Activated CD8-positive, alpha-beta memory T cell treated with anti-CD3 and anti-CD28 coated beads, Interleukin-2, amount 50 U/mL, for 24 hours (primary cell): ENCODE measurements at regions not wholly inside any gene's neighbourhood (a gene's known extent, or its start where the extent isn't known, plus 50 kb on each side); places are given as distances from the start of the nearest gene placed in this dataset.

Experiments
- DNase-seq: peaks from one replicate; pipeline ENCODE4 v3.0.0-alpha.2; 2020; ENCODE audit errors: extremely low read depth

- DNase-seq = no peak
These were observed 92.2 kb downstream of the TEX51 start for GRCh38 chr2:126990605-126991532.

DNA sequence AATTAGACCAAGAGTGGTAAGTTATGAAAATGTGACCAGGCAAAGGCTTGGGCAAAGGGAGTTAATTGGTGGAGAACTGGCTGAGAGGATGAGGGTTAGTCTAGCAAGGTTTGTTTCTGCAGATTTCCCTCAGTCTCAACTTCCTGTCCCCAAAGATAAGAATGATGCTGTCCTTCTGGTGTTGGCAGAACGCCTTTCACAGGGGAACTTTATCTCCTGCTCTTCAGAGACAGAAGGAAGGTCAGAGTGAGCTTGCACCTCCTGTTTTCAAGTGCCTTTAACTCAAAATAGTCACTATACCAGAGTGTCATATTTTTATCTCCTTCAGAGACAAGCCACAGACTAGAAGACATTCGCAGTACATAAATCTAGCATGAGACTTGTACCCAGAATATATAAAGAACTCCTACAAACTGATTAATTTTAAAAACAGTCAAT is 95.7 kb downstream of the TEX51 start:
- no peak for DNase-seq

- DNase-seq = no peak
These were observed 97.1 kb downstream of the TEX51 start for GRCh38 chr2:126995621-126996377.

GRCh38 chr2:126996378-126996699 is 97.6 kb downstream of the TEX51 start:
- DNase-seq = no peak
